ENCODE measurements at regions not wholly inside any gene's neighbourhood (a gene's known extent, or its start where the extent isn't known, plus 50 kb on each side); places are given as distances from the start of the nearest gene placed in this dataset.

DNA sequence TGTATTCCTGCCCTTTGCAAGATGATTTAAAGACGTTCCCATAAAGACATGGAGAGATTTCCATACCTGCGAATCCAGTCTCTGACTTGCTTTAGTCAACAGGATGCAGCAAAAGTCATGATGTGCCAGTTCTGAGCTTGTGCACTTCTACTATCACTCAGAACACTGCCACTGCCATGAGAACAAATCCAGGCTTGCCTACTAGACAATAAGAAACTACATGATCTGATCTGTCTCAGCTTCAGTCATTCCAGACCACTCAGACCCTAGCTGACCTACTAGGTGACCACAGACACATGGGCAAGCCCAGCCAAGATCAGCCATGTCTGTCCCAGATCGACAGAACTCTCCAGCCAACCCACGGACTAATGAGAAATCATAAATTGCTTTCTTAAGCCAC, 219.2 kb downstream of the RRAGC start:
- DNase-seq (no peak), ATAC-seq (no peak)
- intact Hi-C loops (cut with micrococcal nuclease), result no loop called here

DNA sequence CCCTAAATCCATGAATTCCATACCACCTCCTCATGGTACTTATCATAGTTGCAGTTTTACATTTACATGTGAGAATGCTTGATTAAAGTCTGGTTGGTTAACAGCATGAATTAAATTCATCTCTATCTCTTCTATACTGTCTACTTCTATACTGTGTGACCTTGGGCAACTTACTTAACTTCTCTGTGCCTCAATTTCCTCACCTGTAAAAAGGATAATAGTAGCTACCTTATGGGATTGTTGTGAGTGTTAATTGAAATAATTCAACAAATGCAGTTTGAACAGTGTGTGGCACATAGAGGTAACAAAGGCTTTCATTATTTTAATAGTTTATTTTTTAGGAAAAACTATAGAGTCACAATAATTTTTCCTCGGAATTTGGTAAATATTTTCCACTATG, 231.3 kb downstream of the RRAGC start:
- no peak for DNase-seq
- intact Hi-C loops (cut with micrococcal nuclease), result no loop called here
- no peak for ATAC-seq

DNA sequence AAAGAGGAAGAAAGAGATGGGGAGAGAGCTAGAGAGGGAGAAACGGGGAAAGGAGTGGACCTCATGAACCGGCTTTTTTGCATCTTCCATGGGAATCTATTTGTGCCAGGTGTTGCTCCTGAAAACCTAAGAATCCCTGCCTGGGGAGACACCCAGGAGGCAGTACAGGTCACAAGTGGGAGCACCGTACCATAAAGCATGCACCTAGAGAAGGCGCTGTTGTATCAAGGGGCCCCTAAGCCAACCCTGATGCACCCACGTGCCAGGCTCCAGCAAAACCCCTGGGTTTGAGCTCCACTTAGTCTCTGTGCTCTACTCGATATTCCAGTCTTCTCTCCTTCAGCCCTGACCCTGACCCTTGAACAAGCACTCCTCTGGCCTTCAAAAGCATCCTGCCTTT, 233.6 kb downstream of the RRAGC start:
- intact Hi-C loops (cut with micrococcal nuclease), result no loop called here
- DNase-seq (no peak), ATAC-seq (no peak)

DNA sequence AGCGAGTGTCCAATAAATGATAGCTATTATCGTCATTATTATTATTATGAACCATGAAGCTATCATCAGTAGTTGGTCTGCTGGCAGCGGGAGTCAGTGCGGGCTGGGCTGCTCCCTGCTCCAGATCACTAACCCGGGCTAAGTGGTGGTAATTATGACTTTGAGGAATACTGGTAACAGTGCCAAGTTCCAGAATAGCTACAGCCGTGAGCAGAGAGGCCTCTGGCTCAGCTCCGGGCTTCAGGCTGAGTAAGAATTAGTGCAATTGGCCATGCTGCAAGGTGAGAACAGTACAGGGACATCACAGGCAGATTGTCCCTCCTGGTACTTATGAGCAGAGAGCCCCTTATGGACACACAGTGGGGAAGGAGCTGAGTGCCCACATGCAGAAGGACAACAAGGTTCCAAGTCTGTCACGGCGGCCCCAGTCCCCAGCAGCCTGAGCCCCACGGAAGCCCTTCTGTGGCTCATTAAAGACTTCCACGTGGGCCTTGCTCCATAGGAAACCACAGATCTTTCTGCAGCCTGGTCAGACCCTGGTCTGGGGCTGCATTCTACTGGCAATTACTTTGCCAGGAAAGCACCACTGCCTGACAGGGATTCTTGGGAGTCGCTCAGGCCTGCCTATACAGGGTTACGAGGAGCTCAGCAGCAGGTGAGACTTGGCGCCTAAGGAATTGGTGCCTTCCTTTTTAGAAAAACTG, 235.1 kb downstream of the RRAGC start:
- ATAC-seq (peak; percentile 99), DNase-seq (peak; percentile 68)
- intact Hi-C loops (cut with micrococcal nuclease), result no loop called here

DNA sequence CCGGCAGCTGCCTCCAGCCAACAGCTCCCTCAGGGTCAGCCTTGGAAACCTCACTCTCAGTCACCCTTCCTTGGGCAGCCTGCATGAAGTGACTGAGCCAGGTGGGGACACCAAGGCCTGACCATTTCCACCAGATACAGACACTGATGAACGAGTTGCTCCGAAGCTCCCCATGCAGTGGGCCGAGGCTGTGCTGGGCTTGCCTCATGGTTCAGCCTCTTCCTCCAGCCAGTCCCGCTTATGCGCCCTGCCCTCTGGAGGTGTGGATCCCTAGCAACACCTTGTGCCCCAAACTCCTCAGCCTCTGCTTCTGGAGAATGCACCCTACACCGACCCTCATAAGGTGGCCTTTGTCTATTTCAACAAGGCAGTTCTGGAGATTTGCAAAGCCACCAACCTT, 236.0 kb downstream of the RRAGC start:
- DNase-seq, result no peak
- intact Hi-C loops (cut with micrococcal nuclease), result no loop called here
- no peak for ATAC-seq

DNA sequence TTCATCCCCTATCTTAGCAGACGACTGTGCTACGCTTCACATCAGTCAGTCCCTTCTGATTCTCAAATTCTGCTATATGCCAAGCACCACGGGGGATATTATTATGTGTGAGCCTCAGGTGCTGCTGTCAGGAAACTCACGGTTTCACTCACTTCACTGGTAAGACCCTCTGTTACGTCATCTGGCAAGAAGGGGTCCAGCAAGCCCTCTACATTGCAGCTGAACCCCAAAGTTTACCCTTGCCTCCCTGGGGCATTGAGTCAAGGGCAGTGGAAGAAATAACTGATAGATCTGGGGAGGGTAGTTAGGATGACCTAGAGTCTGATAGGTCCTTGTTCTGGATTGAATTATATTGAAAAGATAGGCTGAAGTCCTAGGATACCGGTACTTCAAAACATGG, 237.4 kb downstream of the RRAGC start:
- intact Hi-C loops (cut with micrococcal nuclease), result no loop called here
- ATAC-seq, result no peak

DNA sequence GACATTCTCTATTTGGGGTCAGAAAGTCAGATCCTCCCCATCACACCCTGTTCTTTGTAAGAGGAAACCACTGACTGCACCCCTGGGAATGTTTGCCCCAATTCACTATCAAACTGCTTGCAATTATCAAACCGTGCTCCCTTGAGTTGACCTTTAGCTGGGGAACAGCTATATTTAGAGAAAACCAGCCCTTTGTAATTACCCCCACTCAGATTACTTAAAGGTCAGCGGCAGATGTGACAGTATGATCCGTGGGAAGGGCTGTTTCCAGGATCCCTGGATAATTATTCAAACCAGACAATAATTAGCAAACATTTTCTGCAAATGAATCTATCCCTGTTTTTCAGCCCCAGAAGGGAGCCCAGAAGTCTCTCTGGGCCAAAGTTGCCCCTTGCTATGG, 242.7 kb downstream of the RRAGC start:
- no peak for DNase-seq
- intact Hi-C loops (cut with micrococcal nuclease), result no loop called here
- peak; percentile 30 for ATAC-seq

More for the DNA sequence above, 237.4 kb downstream of the RRAGC start:
- no peak for DNase-seq

DNA sequence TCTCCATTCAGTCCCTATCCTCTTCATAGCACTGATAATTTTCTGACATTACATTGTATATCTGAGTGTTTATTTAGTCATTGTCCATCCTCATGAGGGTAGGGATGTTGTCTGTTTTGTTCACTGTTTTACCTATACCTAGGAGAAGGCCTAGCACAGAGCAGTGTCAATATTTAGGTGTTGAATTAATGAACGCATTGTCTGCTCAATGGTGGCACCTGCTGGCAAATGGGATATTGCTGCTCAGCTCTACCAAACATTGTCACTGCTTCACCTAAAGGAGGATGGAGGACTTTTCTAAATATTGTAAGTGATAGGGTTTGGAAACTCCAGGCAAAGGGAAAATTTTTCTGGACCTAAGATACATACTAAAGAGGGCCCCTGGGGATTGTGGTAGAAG, 243.9 kb downstream of the RRAGC start:
- no peak for ATAC-seq
- no peak for DNase-seq
- intact Hi-C loops (cut with micrococcal nuclease), result no loop called here

DNA sequence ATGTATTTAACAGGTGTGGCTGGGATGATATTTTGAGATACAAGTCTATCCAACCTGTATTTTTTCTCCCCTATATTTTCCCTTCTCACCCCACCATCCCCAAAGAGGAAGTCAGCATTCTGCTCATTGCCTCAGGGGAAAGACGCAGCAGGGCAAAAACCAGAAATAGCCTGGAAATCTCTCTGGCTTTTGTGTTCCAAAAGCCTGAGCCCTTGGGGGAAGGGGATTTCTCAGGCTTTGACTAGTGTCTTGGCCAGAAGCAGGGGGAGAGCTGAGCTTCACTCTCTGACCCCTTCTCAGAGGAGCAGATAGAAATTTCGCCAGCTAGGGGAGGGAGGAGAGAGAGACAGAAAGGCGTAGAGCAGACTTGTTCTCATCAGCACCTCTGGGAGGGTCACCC, 244.7 kb downstream of the RRAGC start:
- no peak for DNase-seq
- peak; percentile 57 for ATAC-seq
- intact Hi-C loops (cut with micrococcal nuclease), result no loop called here

DNA sequence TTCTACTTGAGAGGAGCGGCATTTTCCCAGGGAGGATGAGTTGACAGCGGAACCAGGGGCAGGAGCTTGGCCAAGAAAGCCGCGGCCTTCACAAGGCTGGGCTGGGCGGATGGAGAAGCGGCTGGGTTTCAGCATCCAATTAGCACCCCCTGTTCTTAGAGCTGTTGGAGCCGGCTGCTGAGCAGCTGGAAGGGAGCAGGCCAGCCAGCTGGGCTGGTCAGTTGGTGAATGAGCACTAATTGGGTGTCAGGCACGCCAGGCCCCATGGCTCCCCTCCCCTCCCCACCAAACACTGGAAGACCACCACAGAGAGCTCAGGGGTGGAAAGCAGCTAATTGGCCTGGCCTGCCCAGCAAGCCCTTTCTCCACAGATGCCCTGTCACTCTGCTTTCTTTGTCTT, 245.6 kb downstream of the RRAGC start:
- DNase-seq (peak; percentile 51), ATAC-seq (peak; percentile 62)
- intact Hi-C loops (cut with micrococcal nuclease), result no loop called here

DNA sequence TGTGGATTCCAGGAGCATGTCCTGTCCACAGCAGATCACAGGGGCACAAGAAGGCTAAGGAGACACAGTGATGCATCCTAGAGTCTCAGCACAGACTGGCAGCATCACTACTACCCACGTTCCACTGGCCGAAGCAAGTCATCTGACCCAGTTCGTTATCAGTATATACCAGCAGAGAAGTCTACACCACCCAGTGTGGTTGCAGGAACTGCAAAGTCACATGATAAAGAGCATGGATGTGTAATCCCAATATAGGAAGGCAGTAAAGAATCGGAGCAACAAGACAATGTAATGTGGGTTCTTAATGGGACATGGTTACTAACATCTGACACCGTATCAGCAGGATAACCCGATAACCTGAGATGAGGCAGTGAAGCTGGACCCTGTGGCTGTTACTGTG, 246.6 kb downstream of the RRAGC start:
- no peak for DNase-seq
- intact Hi-C loops (cut with micrococcal nuclease), result no loop called here
- no peak for ATAC-seq

DNA sequence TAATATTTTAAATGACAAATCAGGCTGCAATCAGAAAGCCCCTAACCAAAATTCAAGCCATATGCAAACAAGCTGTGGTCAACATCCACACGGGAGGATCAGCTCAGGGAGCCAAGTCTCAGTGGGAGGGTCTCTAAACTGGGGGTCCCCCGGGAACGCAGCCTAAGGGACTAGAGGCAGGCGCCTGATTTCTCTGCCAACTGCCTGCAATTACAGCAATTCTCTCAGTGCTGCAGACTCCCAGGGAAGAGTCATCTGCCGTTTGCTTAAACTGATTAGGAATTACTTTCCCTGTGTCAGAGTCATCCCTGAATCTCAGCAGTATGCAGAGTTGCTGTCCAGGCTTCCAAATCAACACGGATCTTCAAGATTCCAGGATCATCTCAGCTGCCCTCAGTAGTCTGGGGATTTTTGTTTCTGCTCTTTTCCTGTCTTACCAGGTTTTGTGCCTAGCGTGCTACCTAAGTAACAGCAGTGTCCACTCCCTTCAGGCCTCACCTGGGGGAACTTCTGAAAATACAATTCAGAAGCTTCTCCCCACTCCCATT, 247.8 kb downstream of the RRAGC start:
- DNase-seq (no peak), ATAC-seq (no peak)
- intact Hi-C loops (cut with micrococcal nuclease), result no loop called here

DNA sequence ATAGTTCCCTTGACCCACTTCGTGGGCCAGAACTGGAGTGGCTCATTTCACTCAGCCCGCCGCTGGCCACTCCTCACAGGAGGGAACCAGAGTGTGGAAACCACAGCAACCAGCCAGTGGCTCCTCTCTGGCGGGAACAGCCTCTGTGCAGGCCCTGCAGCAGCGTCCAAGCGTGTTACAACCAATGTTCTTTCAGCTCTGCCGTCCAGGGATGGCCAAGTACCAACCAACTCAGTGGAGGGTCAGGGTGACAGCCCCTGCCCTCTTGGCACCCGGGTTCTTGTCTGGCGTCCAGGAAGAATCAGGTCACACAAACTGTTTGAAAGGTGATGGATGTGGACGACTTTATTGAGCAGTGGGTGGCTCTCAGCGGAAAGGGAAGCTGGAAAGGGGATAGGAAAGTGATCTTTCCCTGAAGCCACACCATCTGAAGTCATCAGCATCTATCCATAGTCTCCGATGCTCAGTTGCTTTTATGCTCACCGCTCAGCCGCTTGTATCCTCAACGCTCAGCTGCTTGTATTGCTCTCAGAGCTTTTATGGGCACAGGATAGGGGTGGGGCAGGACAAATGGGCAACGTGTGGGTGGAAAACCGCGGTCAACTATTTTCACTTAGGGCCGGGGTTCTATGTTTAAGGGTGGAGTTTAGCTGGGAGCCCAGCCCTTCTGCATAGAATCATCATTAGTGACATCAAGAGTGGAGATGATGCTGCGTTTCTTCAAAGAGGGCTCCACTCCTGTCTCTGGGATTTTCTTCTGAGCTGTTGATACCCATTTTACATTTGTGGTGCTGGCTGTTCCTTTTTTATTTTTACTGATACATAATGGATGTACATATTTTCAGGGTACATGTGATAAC, 250.2 kb downstream of the RRAGC start:
- intact Hi-C loops (cut with micrococcal nuclease), result no loop called here
- ATAC-seq (no peak), DNase-seq (no peak)

DNA sequence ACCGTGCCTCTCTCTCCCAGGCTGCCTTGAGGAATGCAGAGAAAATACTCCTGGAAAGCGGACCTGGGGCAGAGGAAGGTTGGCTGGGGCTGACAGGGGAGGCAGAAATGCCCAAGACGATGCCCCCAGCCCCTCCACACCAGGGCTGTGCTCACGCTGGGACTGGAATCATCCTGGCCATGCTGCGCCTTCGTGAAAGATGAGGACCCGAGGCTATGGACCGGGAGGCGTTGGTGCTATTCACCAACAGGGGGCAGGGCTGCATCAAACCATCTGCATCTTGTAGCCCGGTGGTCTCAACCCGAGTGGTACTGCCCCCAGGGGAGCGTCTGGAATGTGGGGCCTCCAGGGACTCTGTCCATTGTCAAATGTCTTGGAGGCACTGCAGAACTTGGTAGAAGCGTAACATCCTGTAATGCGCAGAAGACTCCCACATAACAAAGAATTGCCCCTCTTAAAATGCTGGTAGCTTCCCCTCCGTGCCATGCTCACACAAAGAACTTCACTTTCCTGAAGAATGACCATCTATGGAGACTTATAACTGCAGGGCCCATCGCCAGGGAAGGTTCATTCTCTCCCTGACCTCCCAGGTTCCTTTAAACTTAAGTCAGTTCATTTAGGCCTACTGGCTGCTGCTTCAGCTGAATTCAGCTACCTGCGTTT, 251.2 kb downstream of the RRAGC start:
- ATAC-seq (peak; percentile 37), DNase-seq (peak; percentile 39)
- intact Hi-C loops (cut with micrococcal nuclease), result no loop called here

DNA sequence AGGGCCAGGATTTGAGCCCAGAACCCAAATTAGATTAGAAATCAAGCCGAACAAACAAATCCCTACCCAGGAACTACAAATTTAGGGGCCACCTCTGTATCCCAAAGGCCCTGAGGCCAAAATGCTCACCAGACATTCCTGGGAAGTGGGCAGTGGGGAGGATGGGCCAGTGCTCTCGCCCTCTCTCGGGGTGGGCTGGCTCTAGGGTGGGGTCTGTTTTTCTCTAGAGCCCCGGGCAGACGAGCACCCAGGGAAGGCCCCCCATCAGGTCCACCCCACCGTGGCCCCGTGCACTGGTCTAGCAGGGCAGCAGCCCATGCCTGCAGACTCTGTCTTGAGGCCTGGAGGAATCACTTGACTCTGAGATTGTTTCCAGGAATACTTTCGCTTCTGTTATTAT, 252.0 kb downstream of the RRAGC start:
- ATAC-seq (no peak), DNase-seq (no peak)
- intact Hi-C loops (cut with micrococcal nuclease), result no loop called here

DNA sequence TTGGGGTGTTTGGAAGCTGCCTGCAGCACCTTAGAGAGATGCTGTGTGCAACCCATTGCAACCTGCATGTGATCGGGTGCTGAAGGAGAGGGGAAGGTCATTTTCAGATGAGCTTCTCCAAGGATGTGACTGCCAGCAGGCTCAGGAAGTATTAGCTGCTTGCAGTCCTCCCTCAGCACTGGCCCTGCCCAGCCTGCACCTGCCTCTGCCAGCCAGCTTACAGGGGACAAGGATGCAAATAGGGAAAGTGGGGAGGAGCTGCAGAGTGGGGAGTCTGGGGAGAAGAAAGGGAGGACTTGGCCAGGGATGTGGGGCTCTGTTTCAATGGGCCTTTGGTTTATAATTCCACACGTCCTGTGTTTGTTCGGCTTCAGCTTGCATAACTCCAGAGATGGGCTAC, 254.5 kb downstream of the RRAGC start:
- DNase-seq (no peak), ATAC-seq (no peak)
- intact Hi-C loops (cut with micrococcal nuclease), result no loop called here

DNA sequence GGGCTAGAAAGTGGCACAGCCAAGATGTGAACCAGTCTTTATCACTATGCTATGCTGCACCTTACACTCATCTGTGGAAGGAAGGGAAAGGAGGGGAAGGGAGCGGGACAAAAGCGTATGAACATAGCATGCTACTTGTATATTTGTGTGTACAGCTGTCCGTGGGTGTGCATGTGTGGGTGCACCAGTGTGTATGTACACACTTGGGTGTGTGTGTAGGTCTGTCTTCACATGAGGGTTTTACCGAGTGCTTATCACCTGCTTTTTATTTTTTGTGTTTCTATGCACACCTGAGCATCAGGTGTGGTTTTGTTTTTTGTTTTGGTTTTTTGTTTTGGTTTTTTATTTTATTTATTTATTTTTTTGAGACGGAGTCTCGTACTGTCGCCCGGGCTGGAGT, 255.7 kb downstream of the RRAGC start:
- ATAC-seq (no peak), DNase-seq (no peak)
- intact Hi-C loops (cut with micrococcal nuclease), result no loop called here

DNA sequence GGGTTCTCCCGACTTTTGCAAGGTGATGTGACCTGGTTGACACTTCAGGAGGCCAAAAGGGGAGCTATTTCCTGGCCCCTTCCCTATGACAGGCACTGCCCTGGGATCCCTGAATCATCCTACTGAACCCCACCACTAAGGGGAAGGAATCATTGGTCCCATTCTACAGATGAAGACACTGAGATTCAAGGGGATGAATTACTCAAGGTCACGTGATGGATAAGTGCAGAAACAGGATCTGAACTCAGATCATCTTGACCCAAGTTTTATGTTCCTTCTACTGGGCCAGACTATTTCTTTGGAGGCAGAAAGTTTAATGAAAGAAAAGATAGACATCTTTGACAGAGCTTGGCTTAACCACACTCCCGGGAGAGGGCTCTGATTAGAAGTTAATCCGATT, 258.7 kb downstream of the RRAGC start:
- intact Hi-C loops (cut with micrococcal nuclease), result no loop called here
- ATAC-seq (no peak), DNase-seq (no peak)

DNA sequence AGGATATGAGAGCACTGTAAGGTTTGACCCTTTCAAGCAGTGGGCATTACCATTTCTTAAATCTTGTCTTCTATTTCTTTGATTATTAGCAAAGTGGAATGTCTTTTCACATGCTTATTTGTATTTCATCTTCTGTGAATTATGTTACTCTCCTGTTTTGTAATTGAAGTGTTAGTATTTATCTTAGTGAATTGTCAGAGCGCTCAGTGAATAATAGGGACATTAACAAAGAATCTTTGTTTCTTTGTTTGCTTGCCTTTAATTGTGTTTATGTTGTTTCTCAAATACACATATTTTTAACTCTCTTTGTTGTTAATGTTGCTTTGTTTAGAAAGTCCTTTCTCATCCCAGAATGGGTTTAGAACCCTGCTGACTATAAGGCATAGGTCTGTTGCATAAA, 259.3 kb downstream of the RRAGC start:
- intact Hi-C loops (cut with micrococcal nuclease), result no loop called here
- no peak for DNase-seq
- ATAC-seq, result no peak

DNA sequence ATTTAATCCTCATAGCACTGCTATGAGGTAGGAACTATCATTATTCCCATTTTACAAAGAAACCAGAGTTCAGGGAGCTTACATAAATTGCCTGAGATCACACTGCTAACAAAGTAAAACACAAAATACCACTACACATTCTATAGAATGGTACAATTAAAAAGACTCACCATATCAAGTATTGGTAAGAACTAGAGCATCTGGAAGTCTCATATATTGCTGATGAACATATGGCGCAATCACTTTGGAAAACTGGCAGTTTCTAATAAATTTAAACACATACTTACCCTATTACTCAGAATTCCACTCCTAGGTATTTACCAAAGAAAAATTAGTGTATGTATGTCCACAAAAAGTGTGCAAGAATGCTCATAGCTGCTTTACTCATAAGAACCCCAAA, 261.5 kb downstream of the RRAGC start:
- ATAC-seq, result no peak
- no peak for DNase-seq
- intact Hi-C loops (cut with micrococcal nuclease), result no loop called here

Measured in left ventricle myocardium superior (tissue), 1 donor.